HUES6 (cell line): ENCODE measurements at regions not wholly inside any gene's neighbourhood (a gene's known extent, or its start where the extent isn't known, plus 50 kb on each side); places are given as distances from the start of the nearest gene placed in this dataset.

Source experiments
- H3K27ac ChIP-seq: 2 replicates; pipeline ENCODE4 v1.7.0; 2013; ENCODE audit warnings: low read depth, mild to moderate bottlenecking, low read length, inconsistent platforms
- H3K27me3 ChIP-seq: 2 replicates; pipeline ENCODE4 v1.6.1; 2013; ENCODE audit warnings: low read length; ENCODE audit not compliant: control insufficient read depth, insufficient read depth
- H3K36me3 ChIP-seq: 2 replicates; pipeline ENCODE4 v1.6.1; 2013; ENCODE audit warnings: low read length; ENCODE audit not compliant: control insufficient read depth, insufficient read depth
- H3K4me1 ChIP-seq: 2 replicates; pipeline ENCODE4 v1.6.1; 2013; ENCODE audit warnings: low read length; ENCODE audit not compliant: control insufficient read depth, insufficient read depth
- H3K4me3 ChIP-seq: 2 replicates; pipeline ENCODE4 v1.5.1; 2013; ENCODE audit warnings: low read depth, low read length
- H3K9ac ChIP-seq: one replicate; pipeline ENCODE4 v1.6.1; 2013; ENCODE audit warnings: mild to moderate bottlenecking, low read length
- H3K9me3 ChIP-seq: 2 replicates; pipeline ENCODE4 v1.6.1; 2013; ENCODE audit warnings: low read depth, low read length; ENCODE audit not compliant: control insufficient read depth, insufficient read depth

- Histone ChIP-seq H3K4me3 (no peak overlapping the region), H3K27ac (no peak overlapping the region), H3K4me1 (peaks cover 7% of the 10 kb centered on the region; the same call in 1 of the 2 replicates), H3K27me3 (no peaks in the 10 kb centered on the region), H3K36me3 (no peaks in the 10 kb centered on the region), H3K9ac (no peak overlapping the region), H3K9me3 (peaks cover 11% of the 10 kb centered on the region; the same call in 1 of the 2 replicates)
Measured at GRCh38 chr2:168355779-168356476, 100.1 kb upstream of the CERS6 start.

GRCh38 chr2:168356477-168356835 lies 99.6 kb upstream of the CERS6 start:
- H3K4me3 ChIP-seq = no peak overlapping the region
- H3K4me1 ChIP-seq = peaks cover 7% of the 10 kb centered on the region; the same call in 1 of the 2 replicates
- no peak overlapping the region for H3K27ac ChIP-seq

GRCh38 chr2:168357797-168358472 lies 98.1 kb upstream of the CERS6 start:
- H3K36me3 ChIP-seq = no peaks in the 10 kb centered on the region
- H3K9ac ChIP-seq = no peak overlapping the region
- peaks cover 9% of the 10 kb centered on the region; the same call in 1 of the 2 replicates for H3K9me3 ChIP-seq

More at GRCh38 chr2:168356477-168356835, 99.6 kb upstream of the CERS6 start:
- H3K27me3 ChIP-seq = no peaks in the 10 kb centered on the region
- H3K36me3 ChIP-seq = no peaks in the 10 kb centered on the region
- H3K9ac ChIP-seq = no peak overlapping the region
- peaks cover 11% of the 10 kb centered on the region; the same call in 1 of the 2 replicates for H3K9me3 ChIP-seq

GRCh38 chr2:168359082-168359481 lies 97.0 kb upstream of the CERS6 start:
- no peak overlapping the region for H3K4me3 ChIP-seq

More at GRCh38 chr2:168357797-168358472, 98.1 kb upstream of the CERS6 start:
- Histone ChIP-seq H3K4me3 (no peak overlapping the region), H3K4me1 (peaks cover 7% of the 10 kb centered on the region; the same call in 1 of the 2 replicates), H3K27me3 (no peaks in the 10 kb centered on the region), H3K27ac (no peak overlapping the region)

GRCh38 chr2:168363347-168364092 lies 92.6 kb upstream of the CERS6 start:
- Histone ChIP-seq H3K4me1 (no peaks in the 10 kb centered on the region), H3K4me3 (no peak overlapping the region), H3K27ac (no peak overlapping the region), H3K9ac (no peak overlapping the region), H3K9me3 (no peaks in the 10 kb centered on the region), H3K27me3 (no peaks in the 10 kb centered on the region), H3K36me3 (no peaks in the 10 kb centered on the region)

More at GRCh38 chr2:168359082-168359481, 97.0 kb upstream of the CERS6 start:
- Histone ChIP-seq H3K27ac (no peak overlapping the region), H3K9me3 (no peaks in the 10 kb centered on the region), H3K9ac (no peak overlapping the region), H3K27me3 (no peaks in the 10 kb centered on the region), H3K4me1 (peaks cover 7% of the 10 kb centered on the region; the same call in 1 of the 2 replicates), H3K36me3 (no peaks in the 10 kb centered on the region)

GRCh38 chr2:168365094-168365621 lies 90.9 kb upstream of the CERS6 start:
- H3K36me3 ChIP-seq = no peaks in the 10 kb centered on the region
- no peak overlapping the region for H3K4me3 ChIP-seq
- H3K4me1 ChIP-seq = no peaks in the 10 kb centered on the region
- no peaks in the 10 kb centered on the region for H3K9me3 ChIP-seq
- no peaks in the 10 kb centered on the region for H3K27me3 ChIP-seq
- no peak overlapping the region for H3K27ac ChIP-seq
- no peak overlapping the region for H3K9ac ChIP-seq

- Histone ChIP-seq H3K36me3 (no peaks in the 10 kb centered on the region), H3K4me3 (no peak overlapping the region), H3K9ac (no peak overlapping the region), H3K4me1 (no peaks in the 10 kb centered on the region), H3K27me3 (no peaks in the 10 kb centered on the region), H3K27ac (no peak overlapping the region), H3K9me3 (no peaks in the 10 kb centered on the region)
Measured at GRCh38 chr2:168369031-168369430, 87.0 kb upstream of the CERS6 start.

- no peak overlapping the region for H3K27ac ChIP-seq
- H3K9ac ChIP-seq = no peak overlapping the region
- 0 out of 2 replicates have a peak, but pooled peaks cover 2% of the 10 kb centered on the region for H3K9me3 ChIP-seq
- H3K4me3 ChIP-seq = no peak overlapping the region
- no peaks in the 10 kb centered on the region for H3K27me3 ChIP-seq
- H3K4me1 ChIP-seq = no peaks in the 10 kb centered on the region
- no peaks in the 10 kb centered on the region for H3K36me3 ChIP-seq
Measured at GRCh38 chr2:168371273-168372019, 84.6 kb upstream of the CERS6 start.

GRCh38 chr2:168373468-168373867 lies 82.6 kb upstream of the CERS6 start:
- Histone ChIP-seq H3K9ac (no peak overlapping the region), H3K36me3 (no peaks in the 10 kb centered on the region), H3K27me3 (no peaks in the 10 kb centered on the region), H3K4me3 (no peak overlapping the region), H3K27ac (no peak overlapping the region), H3K4me1 (no peaks in the 10 kb centered on the region), H3K9me3 (0 out of 2 replicates have a peak, but pooled peaks cover 2% of the 10 kb centered on the region)

- Histone ChIP-seq H3K27ac (no peak overlapping the region), H3K9ac (no peak overlapping the region), H3K4me3 (no peak overlapping the region), H3K9me3 (0 out of 2 replicates have a peak, but pooled peaks cover 2% of the 10 kb centered on the region), H3K27me3 (no peaks in the 10 kb centered on the region), H3K4me1 (no peaks in the 10 kb centered on the region), H3K36me3 (no peaks in the 10 kb centered on the region)
Measured at GRCh38 chr2:168375195-168375798, 80.8 kb upstream of the CERS6 start.
